Neuronal stem cell (in vitro differentiated cells): ENCODE measurements at regions not wholly inside any gene's neighbourhood (a gene's known extent, or its start where the extent isn't known, plus 50 kb on each side); places are given as distances from the start of the nearest gene placed in this dataset.

Experiments used
- DNase-seq: peaks from one replicate; pipeline ENCODE4 v3.0.0-alpha.2; 2013; ENCODE audit warnings: low spot score
- H2AFZ ChIP-seq: one replicate; pipeline ENCODE4 v1.6.1; 2013; ENCODE audit warnings: mild to moderate bottlenecking, low read length, inconsistent platforms
- H2AK5ac ChIP-seq: 2 replicates; pipeline ENCODE4 v1.6.1; 2013; ENCODE audit warnings: low read depth, mild to moderate bottlenecking, inconsistent platforms, low read length, moderate library complexity, mixed read lengths
- H2BK120ac ChIP-seq: 2 replicates; pipeline ENCODE4 v1.6.1; 2013; ENCODE audit warnings: low read depth, mild to moderate bottlenecking, inconsistent platforms, low read length, moderate library complexity, mixed read lengths
- H2BK12ac ChIP-seq: one replicate; pipeline ENCODE4 v1.6.1; 2013; ENCODE audit warnings: low read length, inconsistent platforms
- H2BK15ac ChIP-seq: 2 replicates; pipeline ENCODE4 v1.6.1; 2013; ENCODE audit warnings: mild to moderate bottlenecking, low read length, inconsistent platforms, mixed read lengths
- H2BK5ac ChIP-seq: one replicate; pipeline ENCODE4 v1.6.1; 2013; ENCODE audit warnings: inconsistent platforms, mild to moderate bottlenecking, low read length, moderate library complexity
- H3K14ac ChIP-seq: one replicate; pipeline ENCODE4 v1.6.1; 2013; ENCODE audit warnings: low read length, inconsistent platforms
- H3K18ac ChIP-seq: 2 replicates; pipeline ENCODE4 v1.6.1; 2013; ENCODE audit warnings: low read length, inconsistent platforms
- H3K23ac ChIP-seq: 2 replicates; pipeline ENCODE4 v1.6.1; 2013; ENCODE audit warnings: low read depth, mild to moderate bottlenecking, mixed read lengths, low read length, inconsistent platforms; ENCODE audit not compliant: poor library complexity
- H3K27ac ChIP-seq: replicated peaks from 3 replicates; pipeline ENCODE4 v1.5.1; 2013; ENCODE audit warnings: low read length, inconsistent platforms
- H3K27me3 ChIP-seq, 3 experiments: 2 replicates each; pipeline ENCODE4 v1.6.1; 2013; ENCODE audit warnings: low read length in 3 of 3, mild to moderate bottlenecking in 2 of 3, inconsistent platforms in 1 of 3, low read depth in 1 of 3, mixed read lengths in 1 of 3, moderate library complexity in 1 of 3; ENCODE audit not compliant: control insufficient read depth in 3 of 3, insufficient read depth in 3 of 3
- H3K36me3 ChIP-seq, 2 donors: replicated peaks in 1 of 2; 2 replicates each; pipeline ENCODE4 v1.6.1; 2013; ENCODE audit warnings: low read length in 2 of 2; ENCODE audit not compliant: control insufficient read depth in 2 of 2, insufficient read depth in 2 of 2
- H3K4ac ChIP-seq: 2 replicates; pipeline ENCODE4 v1.6.1; 2013; ENCODE audit warnings: inconsistent platforms, mild to moderate bottlenecking, low read length, moderate library complexity
- H3K4me1 ChIP-seq, 2 donors: 1 replicate in 1 of 2; 2 replicates in 1 of 2; pipeline ENCODE4 v1.6.1; 2013; ENCODE audit warnings: low read length in 2 of 2, low read depth in 1 of 2; ENCODE audit not compliant: control insufficient read depth in 2 of 2, insufficient read depth in 1 of 2
- H3K4me2 ChIP-seq: one replicate; pipeline ENCODE4 v1.6.1; 2013; ENCODE audit warnings: mild to moderate bottlenecking, low read length, inconsistent platforms; ENCODE audit not compliant: insufficient read depth, poor library complexity, severe bottlenecking
- H3K4me3 ChIP-seq, 2 donors: 2 replicates each; pipeline ENCODE4 v1.5.1; 2013; ENCODE audit warnings: low read length in 2 of 2, mild to moderate bottlenecking in 2 of 2, inconsistent platforms in 1 of 2, moderate library complexity in 1 of 2
- H3K79me1 ChIP-seq: one replicate; pipeline ENCODE4 v1.6.1; 2013; ENCODE audit warnings: low read depth, mild to moderate bottlenecking, inconsistent platforms, low read length, moderate library complexity
- H3K9ac ChIP-seq: one replicate; pipeline ENCODE4 v1.6.1; 2013; ENCODE audit warnings: mild to moderate bottlenecking, low read depth, low read length, inconsistent platforms; ENCODE audit not compliant: poor library complexity
- H3K9me3 ChIP-seq, 2 donors: replicated peaks in 1 of 2; 2 replicates each; pipeline versions ENCODE3 to v1.6.1; 2013; ENCODE audit warnings: low read length in 2 of 2, mild to moderate bottlenecking in 2 of 2, inconsistent platforms in 1 of 2, low read depth in 1 of 2, mixed read lengths in 1 of 2, moderate library complexity in 1 of 2; ENCODE audit not compliant: control insufficient read depth in 2 of 2, insufficient read depth in 1 of 2
- H4K8ac ChIP-seq: one replicate; pipeline ENCODE4 v1.6.1; 2013; ENCODE audit warnings: low read depth, mild to moderate bottlenecking, inconsistent platforms, low read length, moderate library complexity
- H4K91ac ChIP-seq: one replicate; pipeline ENCODE4 v1.6.1; 2013; ENCODE audit warnings: low read length, low read depth, mild to moderate bottlenecking, inconsistent platforms; ENCODE audit not compliant: poor library complexity
- WGBS, 2 donors: extraction: QIAGEN DNeasy Blood & Tissue Kit; methylation state at CpG; one replicate each; pipeline ENCODE4 v1.1.7; 2013; ENCODE audit warnings: missing lambda C conversion rate in 2 of 2, mixed read lengths in 1 of 2; ENCODE audit not compliant: insufficient read length in 2 of 2, insufficient replicate concordance in 1 of 2; ENCODE audit errors: extremely low coverage in 2 of 2; 5-methylcytosine and 5-hydroxymethylcytosine counted together

DNA sequence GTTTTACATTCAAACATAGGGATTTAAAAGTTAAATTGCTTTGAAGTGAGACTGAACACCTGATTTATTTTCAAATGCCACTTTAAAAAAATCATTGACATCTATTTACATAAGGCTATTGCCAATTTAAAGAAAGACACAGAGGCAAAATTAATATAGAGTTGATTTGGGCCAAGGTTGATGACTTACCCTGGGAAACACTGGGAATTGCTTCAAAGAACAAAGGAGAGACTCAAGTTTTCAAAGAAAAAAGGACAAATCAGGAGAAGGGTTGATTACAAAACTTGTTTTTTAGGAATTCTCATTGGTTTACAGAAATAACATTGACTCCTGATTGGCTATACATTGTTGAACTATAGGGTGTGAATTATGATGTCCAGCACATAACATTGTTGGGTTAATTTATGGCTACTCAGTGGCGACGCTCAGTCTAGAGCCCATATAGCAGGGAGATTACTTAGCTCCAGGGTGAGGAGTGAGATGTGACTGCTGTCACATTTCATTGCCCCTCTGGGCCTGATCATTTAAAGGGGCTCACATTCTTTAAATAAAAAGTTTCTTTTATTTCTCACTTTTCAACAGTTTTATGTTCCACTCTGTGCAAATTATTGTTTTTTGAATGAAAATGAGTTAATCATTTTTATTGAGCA lies 184.6 kb downstream of the SPATA18 start:
- Histone ChIP-seq H2BK120ac (no peak overlapping the region), H3K14ac (no peak overlapping the region), H3K27me3 (no peaks in the 10 kb centered on the region), H2BK5ac (no peak overlapping the region), H2BK15ac (no peak overlapping the region), H3K4me3 (no peak overlapping the region), H3K79me1 (no peaks in the 10 kb centered on the region), H3K4me1 (no peaks in the 10 kb centered on the region), H3K9me3 (no peaks in the 10 kb centered on the region), H4K91ac (no peak overlapping the region), H3K4ac (no peak overlapping the region), H4K8ac (no peak overlapping the region), H3K23ac (no peak overlapping the region), H2BK12ac (no peak overlapping the region), H2AFZ (no peak overlapping the region), H3K27ac (no peak overlapping the region), H3K36me3 (no peaks in the 10 kb centered on the region), H3K9ac (no peak overlapping the region), H2AK5ac (no peak overlapping the region), H3K4me2 (no peak overlapping the region), H3K18ac (no peak overlapping the region)
- DNase-seq = no peak
- no CpG with 5 or more reads among the region's 2 CpGs for WGBS, 2 donors

DNA sequence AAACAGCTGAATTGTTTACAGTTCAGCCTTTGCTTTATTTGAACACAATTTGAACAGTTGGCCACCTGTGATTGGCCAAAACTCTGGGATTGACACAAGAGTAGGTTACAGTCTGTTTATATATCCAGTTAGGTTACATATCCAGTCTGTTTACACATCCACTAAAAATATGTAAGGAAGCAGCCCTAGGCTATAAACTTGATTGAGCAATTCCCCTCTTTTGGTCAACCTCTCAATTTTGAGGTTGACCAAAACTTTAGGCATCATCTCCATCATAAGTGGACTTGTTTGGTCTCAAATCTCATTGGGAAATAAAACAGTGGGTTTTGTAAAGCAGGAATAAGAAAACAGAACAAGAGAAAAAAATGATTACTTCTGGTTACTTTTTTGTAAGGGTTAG lies 190.8 kb downstream of the SPATA18 start:
- Histone ChIP-seq H2BK5ac (no peak overlapping the region), H3K36me3 (no peaks in the 10 kb centered on the region), H3K79me1 (no peaks in the 10 kb centered on the region), H3K18ac (no peak overlapping the region), H2BK120ac (no peak overlapping the region), H3K9ac (no peak overlapping the region), H3K4me2 (no peak overlapping the region), H3K9me3 (no peaks in the 10 kb centered on the region), H2BK15ac (no peak overlapping the region), H3K14ac (no peak overlapping the region), H3K27me3 (no peaks in the 10 kb centered on the region), H4K8ac (no peak overlapping the region), H3K4ac (no peak overlapping the region), H2AFZ (no peak overlapping the region), H3K4me1 (peaks cover 0 to 2% of the 10 kb centered on the region in 2 donors), H3K4me3 (no peak overlapping the region), H2BK12ac (no peak overlapping the region), H3K23ac (no peak overlapping the region), H4K91ac (no peak overlapping the region), H2AK5ac (no peak overlapping the region), H3K27ac (no peak overlapping the region)
- DNase-seq = no peak

DNA sequence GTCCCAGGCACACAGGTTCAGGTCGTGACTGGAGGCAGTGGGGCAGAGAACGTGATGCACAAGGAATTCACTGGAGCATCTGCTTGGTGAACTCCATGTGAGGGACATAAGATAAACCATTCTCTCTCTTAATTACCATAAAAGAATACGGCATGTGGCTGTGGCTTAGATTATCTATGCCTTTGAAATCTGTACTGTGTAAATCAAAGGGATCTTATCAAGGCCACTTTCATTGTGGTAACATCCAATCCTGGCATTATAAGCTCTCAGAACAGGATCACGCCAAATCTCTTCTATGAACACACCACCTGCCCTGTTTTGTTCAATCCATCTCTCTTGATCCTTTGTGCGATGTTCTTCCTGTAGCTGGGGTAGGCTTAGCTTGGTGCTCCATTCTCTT lies 192.3 kb downstream of the SPATA18 start:
- no peak overlapping the region for H2BK5ac ChIP-seq
- no peak overlapping the region for H4K8ac ChIP-seq
- no peak overlapping the region for H3K4me3 ChIP-seq
- H2BK12ac ChIP-seq = no peak overlapping the region
- H3K27me3 ChIP-seq = no peaks in the 10 kb centered on the region
- H3K79me1 ChIP-seq = no peaks in the 10 kb centered on the region
- H3K4me2 ChIP-seq = no peak overlapping the region
- no peak overlapping the region for H2BK15ac ChIP-seq
- no peak overlapping the region for H2AK5ac ChIP-seq
- H3K4me1 ChIP-seq = peaks cover 0 to 2% of the 10 kb centered on the region in 2 donors
- no peak overlapping the region for H3K14ac ChIP-seq
- H3K23ac ChIP-seq = no peak overlapping the region
- H3K4ac ChIP-seq = no peak overlapping the region
- no peak overlapping the region for H4K91ac ChIP-seq
- no peak overlapping the region for H2BK120ac ChIP-seq
- WGBS, 2 donors = no CpG with 5 or more reads among the region's 5 CpGs
- no peak for DNase-seq
- H3K18ac ChIP-seq = no peak overlapping the region
- H3K9me3 ChIP-seq = no peaks in the 10 kb centered on the region
- H3K36me3 ChIP-seq = no peaks in the 10 kb centered on the region
- no peak overlapping the region for H3K9ac ChIP-seq
- no peak overlapping the region for H3K27ac ChIP-seq
- no peak overlapping the region for H2AFZ ChIP-seq

DNA sequence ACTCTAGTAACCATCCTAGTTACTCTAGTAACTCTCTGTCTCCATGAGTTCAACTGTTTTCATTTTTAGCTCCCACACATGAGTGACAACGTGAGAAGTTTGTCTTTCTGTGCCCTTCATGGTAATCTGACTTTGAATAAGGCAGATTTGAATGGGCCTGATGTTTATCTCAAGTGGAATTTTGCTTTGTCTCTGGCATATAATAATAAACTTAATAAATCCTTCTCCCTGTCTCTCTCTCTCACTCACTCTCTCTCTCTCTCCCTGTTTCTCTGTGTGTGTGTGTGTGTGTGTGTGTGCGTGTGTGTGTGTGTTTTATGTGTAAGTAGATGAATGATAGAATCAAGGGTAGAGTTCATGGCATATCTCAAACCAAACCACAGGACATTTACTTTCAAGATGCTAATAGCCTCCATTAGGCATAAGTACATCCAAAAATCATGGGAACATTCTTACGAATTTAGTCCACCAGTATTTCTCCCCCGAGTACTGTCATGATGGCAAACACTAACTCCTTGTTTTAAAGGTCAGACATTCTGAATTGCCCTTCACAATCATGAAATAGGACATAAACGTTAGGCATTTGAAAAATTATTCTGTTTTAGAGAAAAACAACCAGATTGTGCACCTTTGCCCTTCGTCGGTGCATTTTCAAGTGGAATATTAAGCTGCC lies 193.1 kb downstream of the SPATA18 start:
- no peak overlapping the region for H3K23ac ChIP-seq
- no peak for DNase-seq
- H3K79me1 ChIP-seq = no peaks in the 10 kb centered on the region
- no peak overlapping the region for H2BK15ac ChIP-seq
- no peak overlapping the region for H3K18ac ChIP-seq
- H2BK12ac ChIP-seq = no peak overlapping the region
- peaks cover 0 to 2% of the 10 kb centered on the region in 2 donors for H3K4me1 ChIP-seq
- no peak overlapping the region for H3K9ac ChIP-seq
- H3K4me3 ChIP-seq = no peak overlapping the region
- no peak overlapping the region for H3K4me2 ChIP-seq
- H2AFZ ChIP-seq = no peak overlapping the region
- no peak overlapping the region for H2BK5ac ChIP-seq
- H3K4ac ChIP-seq = no peak overlapping the region
- H3K9me3 ChIP-seq = no peaks in the 10 kb centered on the region
- no peak overlapping the region for H3K14ac ChIP-seq
- H2BK120ac ChIP-seq = no peak overlapping the region
- H3K36me3 ChIP-seq = no peaks in the 10 kb centered on the region
- no peak overlapping the region for H2AK5ac ChIP-seq
- no peak overlapping the region for H4K91ac ChIP-seq
- no peak overlapping the region for H3K27ac ChIP-seq
- H4K8ac ChIP-seq = no peak overlapping the region
- H3K27me3 ChIP-seq = no peaks in the 10 kb centered on the region
- 100% methylated on average over 1 of the region's 7 CpGs; no CpG with 5 or more reads in 1 of the 2 donors for WGBS, 2 donors
